Ectodermal cell (in vitro differentiated cells): ENCODE measurements at regions not wholly inside any gene's neighbourhood (a gene's known extent, or its start where the extent isn't known, plus 50 kb on each side); places are given as distances from the start of the nearest gene placed in this dataset.
"Not testable (repeated sequence)": the region's sequence is repeated elsewhere in the genome, so short reads cannot be mapped to it uniquely, and the experiment has no call there.

ENCODE experiments used
- H3K27ac ChIP-seq: 2 replicates; pipeline ENCODE4 v1.7.0; 2013; ENCODE audit warnings: mild to moderate bottlenecking, low read depth, low read length; ENCODE audit not compliant: insufficient read depth, poor library complexity, severe bottlenecking
- H3K27me3 ChIP-seq: 2 replicates; pipeline ENCODE4 v1.7.0; 2013; ENCODE audit warnings: mild to moderate bottlenecking, low read length; ENCODE audit not compliant: insufficient read depth, control insufficient read depth, poor library complexity, severe bottlenecking
- H3K36me3 ChIP-seq: one replicate; pipeline ENCODE4 v1.7.0; 2013; ENCODE audit warnings: low read length; ENCODE audit not compliant: control insufficient read depth, insufficient read depth
- H3K4me1 ChIP-seq: one replicate; pipeline ENCODE4 v1.7.0; 2013; ENCODE audit warnings: low read length; ENCODE audit not compliant: control insufficient read depth, insufficient read depth
- H3K4me3 ChIP-seq: 2 replicates; pipeline ENCODE4 v1.7.0; 2013; ENCODE audit warnings: low read depth, low read length, control low read depth; ENCODE audit not compliant: insufficient read depth
- H3K9me3 ChIP-seq: 2 replicates; pipeline ENCODE4 v1.7.0; 2013; ENCODE audit warnings: mild to moderate bottlenecking, low read length, moderate library complexity; ENCODE audit not compliant: control insufficient read depth
- WGBS, 2 experiments: methylation state at CpG; one replicate each; pipeline ENCODE4 v1.1.7; 2013; ENCODE audit warnings: missing lambda C conversion rate in 2 of 2; 5-methylcytosine and 5-hydroxymethylcytosine counted together

DNA sequence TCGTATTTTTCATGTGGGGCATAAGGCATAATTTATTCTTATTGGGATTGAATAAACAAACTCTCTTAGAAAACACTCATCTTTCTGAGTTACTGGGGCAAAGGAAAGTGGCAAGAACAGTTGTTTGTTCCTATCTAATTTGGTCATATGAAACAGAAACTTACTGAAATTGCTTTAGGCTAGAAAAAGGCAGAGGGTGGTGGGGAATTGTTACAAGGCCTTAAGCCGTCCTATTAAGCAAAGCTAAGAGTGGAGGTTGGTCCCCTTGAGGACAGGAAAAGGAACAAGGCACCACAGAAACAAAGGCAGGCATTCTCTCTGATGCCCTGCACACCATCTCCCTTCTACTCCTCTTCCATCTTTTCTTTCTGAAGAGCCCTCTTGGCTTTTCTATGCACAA is 830.9 kb downstream of the EDEM1 start:
- Histone ChIP-seq H3K27me3 (no peaks in the 10 kb centered on the region), H3K4me3 (no peak overlapping the region), H3K27ac (no peak overlapping the region), H3K36me3 (no peaks in the 10 kb centered on the region), H3K4me1 (no peaks in the 10 kb centered on the region), H3K9me3 (no peaks in the 10 kb centered on the region)
- WGBS, 2 experiments: 93 to 94% methylated on average over 1 to 2 of the region's 2 CpGs

- Histone ChIP-seq H3K27me3 (no peaks in the 10 kb centered on the region), H3K4me3 (no peak overlapping the region), H3K9me3 (no peaks in the 10 kb centered on the region), H3K4me1 (no peaks in the 10 kb centered on the region), H3K36me3 (no peaks in the 10 kb centered on the region), H3K27ac (no peak overlapping the region)
Observed at GRCh38 chr3:6022621-6023020, 835.1 kb downstream of the EDEM1 start.

DNA sequence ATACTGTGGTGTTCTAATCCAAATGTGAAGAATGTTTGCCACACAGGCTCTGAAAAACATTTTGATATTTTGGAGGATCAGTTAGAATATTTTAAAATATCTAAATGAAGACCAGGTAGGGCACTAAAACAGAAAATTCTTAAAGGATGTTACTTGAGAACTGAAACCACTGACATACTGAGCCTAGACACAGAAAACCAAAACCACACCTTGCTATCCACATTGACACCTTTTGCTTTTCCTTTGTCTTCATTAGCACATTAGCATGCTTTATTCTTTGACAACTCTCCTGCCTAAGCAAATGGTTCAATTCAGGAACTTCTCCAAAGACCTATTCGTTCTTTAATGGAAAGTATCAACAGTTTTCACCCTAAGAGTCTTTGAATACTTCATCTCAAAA is 835.9 kb upstream of the GRM7 start:
- 83 to 93% methylated on average over 1 of the region's 1 CpG for WGBS, 2 experiments
- H3K27me3 ChIP-seq: no peaks in the 10 kb centered on the region
- H3K9me3 ChIP-seq: no peaks in the 10 kb centered on the region
- no peaks in the 10 kb centered on the region for H3K36me3 ChIP-seq
- no peaks in the 10 kb centered on the region for H3K4me1 ChIP-seq
- no peak overlapping the region for H3K4me3 ChIP-seq
- no peak overlapping the region for H3K27ac ChIP-seq

DNA sequence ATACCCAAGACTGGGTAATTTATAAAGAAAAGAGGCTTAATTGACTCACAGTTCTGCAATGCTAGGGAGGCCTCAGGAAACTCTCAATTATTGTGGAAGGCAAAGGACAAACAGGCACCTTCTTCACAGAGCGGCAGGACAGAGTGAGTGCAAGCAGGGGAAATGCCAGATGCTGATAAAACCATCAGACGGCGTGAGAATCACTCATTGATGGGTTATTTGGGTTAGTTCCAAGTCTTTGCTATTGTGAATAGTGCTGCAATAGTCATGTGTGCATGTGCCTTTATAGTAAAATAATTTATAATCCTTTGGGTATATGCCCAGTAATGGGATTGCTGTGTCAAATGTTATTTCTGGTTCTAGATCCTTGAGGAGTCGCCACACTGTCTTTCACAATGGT is 830.3 kb upstream of the GRM7 start:
- not testable (repeated sequence) for H3K9me3 ChIP-seq, H3K4me1 ChIP-seq, H3K36me3 ChIP-seq, H3K27me3 ChIP-seq, H3K4me3 ChIP-seq, H3K27ac ChIP-seq
- 91 to 96% methylated on average over 4 of the region's 4 CpGs for WGBS, 2 experiments

DNA sequence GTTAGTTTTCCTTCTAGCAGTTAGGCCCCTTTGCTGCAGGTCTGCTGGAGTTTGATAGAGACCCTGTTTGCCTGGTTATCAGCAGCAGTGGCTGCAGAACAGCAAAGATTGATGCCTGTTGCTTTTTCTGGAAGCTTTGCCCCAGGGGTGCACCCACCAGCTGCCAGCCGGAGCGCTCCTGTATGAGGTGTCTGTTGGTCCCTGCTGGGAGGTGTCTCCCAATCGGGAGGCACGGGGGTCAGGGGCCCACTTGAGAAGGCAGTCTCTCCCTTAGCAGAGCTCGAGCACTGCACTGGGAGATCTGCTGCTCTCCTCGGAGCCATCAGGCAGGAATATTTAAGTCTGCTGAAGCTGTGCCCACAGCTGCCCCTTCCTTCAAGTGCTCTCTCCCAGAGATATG is 825.3 kb upstream of the GRM7 start:
- no peaks in the 10 kb centered on the region for H3K36me3 ChIP-seq
- no peak overlapping the region for H3K4me3 ChIP-seq
- H3K27ac ChIP-seq: no peak overlapping the region
- H3K9me3 ChIP-seq: no peaks in the 10 kb centered on the region
- no peaks in the 10 kb centered on the region for H3K27me3 ChIP-seq
- no peaks in the 10 kb centered on the region for H3K4me1 ChIP-seq
- WGBS, 2 experiments: 94 to 97% methylated on average over 6 of the region's 6 CpGs

DNA sequence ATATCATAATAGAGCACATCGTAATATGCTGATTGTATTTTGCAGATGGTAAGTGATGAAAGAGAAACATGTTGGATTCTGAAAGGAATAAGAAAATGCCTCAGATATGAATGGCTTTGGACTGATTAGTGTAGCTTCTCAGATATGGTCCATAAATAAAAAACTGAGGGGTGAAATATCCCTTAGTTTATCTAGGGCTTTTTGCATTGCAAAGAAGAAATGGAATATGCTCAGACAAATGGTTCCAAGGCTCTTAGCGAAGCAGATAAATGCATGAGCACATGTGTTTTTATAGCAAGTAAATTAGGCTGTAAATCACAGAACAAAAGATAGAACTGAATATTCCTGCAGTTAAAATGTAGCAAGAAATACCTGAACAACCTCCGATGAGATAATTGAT is 820.9 kb upstream of the GRM7 start:
- H3K36me3 ChIP-seq: no peaks in the 10 kb centered on the region
- H3K4me3 ChIP-seq: no peak overlapping the region
- no peaks in the 10 kb centered on the region for H3K27me3 ChIP-seq
- 94 to 99% methylated on average over 3 of the region's 3 CpGs for WGBS, 2 experiments
- no peaks in the 10 kb centered on the region for H3K4me1 ChIP-seq
- H3K27ac ChIP-seq: no peak overlapping the region
- H3K9me3 ChIP-seq: no peaks in the 10 kb centered on the region

DNA sequence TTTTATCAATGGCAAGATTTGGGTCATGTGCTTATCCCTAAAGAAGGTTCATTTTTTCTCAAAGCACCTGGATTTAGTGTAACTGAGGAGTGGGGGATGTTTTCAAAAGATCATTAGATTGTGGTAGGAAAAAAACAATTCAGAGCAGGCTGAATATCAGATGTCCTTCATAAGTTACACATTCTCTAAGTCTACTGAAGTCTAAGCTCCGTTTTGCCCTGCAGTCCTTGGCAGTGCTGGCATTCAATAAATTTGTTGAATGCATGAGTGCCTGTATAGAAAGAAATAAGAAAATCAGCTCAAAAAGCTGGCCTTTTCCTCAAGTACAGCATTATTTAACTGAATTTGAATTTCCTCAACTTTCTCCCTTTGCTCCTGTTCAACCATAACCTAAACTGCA is 819.0 kb upstream of the GRM7 start:
- no peaks in the 10 kb centered on the region for H3K4me1 ChIP-seq
- H3K36me3 ChIP-seq: no peaks in the 10 kb centered on the region
- no peaks in the 10 kb centered on the region for H3K9me3 ChIP-seq
- 90 to 100% methylated on average over 1 of the region's 1 CpG for WGBS, 2 experiments
- no peak overlapping the region for H3K27ac ChIP-seq
- H3K4me3 ChIP-seq: no peak overlapping the region
- H3K27me3 ChIP-seq: no peaks in the 10 kb centered on the region

GRCh38 chr3:6047016-6047415 is 813.9 kb upstream of the GRM7 start:
- no peak overlapping the region for H3K27ac ChIP-seq
- WGBS, 2 experiments: 87 to 91% methylated on average over 1 to 2 of the region's 2 CpGs
- H3K4me1 ChIP-seq: no peaks in the 10 kb centered on the region
- H3K36me3 ChIP-seq: no peaks in the 10 kb centered on the region
- H3K9me3 ChIP-seq: no peaks in the 10 kb centered on the region
- H3K27me3 ChIP-seq: no peaks in the 10 kb centered on the region
- no peak overlapping the region for H3K4me3 ChIP-seq

DNA sequence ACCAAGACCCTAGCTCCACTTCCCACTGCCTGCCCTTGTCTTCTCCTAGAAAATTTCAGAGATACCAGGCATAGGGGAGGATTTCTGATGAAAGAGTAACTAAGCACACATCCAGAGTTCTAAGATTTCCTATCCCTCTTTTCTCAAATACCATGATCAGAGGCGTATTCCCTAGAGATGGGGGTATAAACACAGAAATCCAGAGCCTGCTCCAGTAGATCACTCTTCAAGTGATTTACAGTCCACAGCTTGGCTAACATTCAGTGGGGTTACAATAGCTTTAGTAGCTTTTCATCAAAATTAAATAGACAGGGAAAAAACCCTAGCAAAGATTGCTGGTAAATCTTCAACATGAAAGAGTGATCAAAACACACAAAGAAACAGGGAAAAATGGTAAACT is 800.7 kb upstream of the GRM7 start:
- Histone ChIP-seq H3K36me3 (no peaks in the 10 kb centered on the region), H3K27me3 (no peaks in the 10 kb centered on the region), H3K9me3 (no peaks in the 10 kb centered on the region), H3K4me3 (no peak overlapping the region), H3K27ac (no peak overlapping the region), H3K4me1 (no peaks in the 10 kb centered on the region)
- 83 to 100% methylated on average over 1 of the region's 1 CpG for WGBS, 2 experiments

- 80 to 81% methylated on average over 5 of the region's 6 CpGs for WGBS, 2 experiments
- H3K4me1 ChIP-seq: no peaks in the 10 kb centered on the region
- no peak overlapping the region for H3K4me3 ChIP-seq
- no peaks in the 10 kb centered on the region for H3K36me3 ChIP-seq
- H3K9me3 ChIP-seq: no peaks in the 10 kb centered on the region
- no peak overlapping the region for H3K27ac ChIP-seq
- H3K27me3 ChIP-seq: no peaks in the 10 kb centered on the region
Observed at GRCh38 chr3:6062261-6063187, 798.4 kb upstream of the GRM7 start.
